Stomach (tissue), 4 donors: ENCODE measurements at regions not wholly inside any gene's neighbourhood (a gene's known extent, or its start where the extent isn't known, plus 50 kb on each side); places are given as distances from the start of the nearest gene placed in this dataset.

Experiments used
- CTCF ChIP-seq, 7 experiments: fragments of 450-650 bp in 4 of 7; fragments of 200-600 bp in 3 of 7; sonication (generic) in 3 of 7; IDR thresholded peaks; one replicate each; pipeline ENCODE4 v1.5.1; 2016 to 2019; ENCODE audit warnings: antibody characterized with exemption in 7 of 7, control low read depth in 2 of 7, mild to moderate bottlenecking in 1 of 7
- POLR2A ChIP-seq, 4 donors: fragments of 450-650 bp; IDR thresholded peaks; one replicate each; pipeline ENCODE4 v1.6.1; 2016; ENCODE audit warnings: antibody characterized with exemption in 4 of 4, control low read depth in 2 of 4, mild to moderate bottlenecking in 1 of 4, moderate library complexity in 1 of 4
- POLR2AphosphoS5 ChIP-seq, 3 donors: sonication (generic); formaldehyde crosslinking; IDR thresholded peaks; one replicate each; pipeline ENCODE4 v1.6.1; 2016; ENCODE audit warnings: antibody characterized with exemption in 3 of 3

- TF ChIP-seq POLR2AphosphoS5 (IDR thresholded peaks at IDR 0.05) (no peak), CTCF (IDR thresholded peaks at IDR 0.05) (no peak), POLR2A (IDR thresholded peaks at IDR 0.05) (no peak)
Observed at GRCh38 chr16:86732621-86733295, 154.4 kb downstream of the FOXL1 start.
